ENCODE measurements at regions not wholly inside any gene's neighbourhood (a gene's known extent, or its start where the extent isn't known, plus 50 kb on each side); places are given as distances from the start of the nearest gene placed in this dataset.
A peak's percentile ranks its signal among the peaks of the same experiment; 100 is the strongest.

DNA sequence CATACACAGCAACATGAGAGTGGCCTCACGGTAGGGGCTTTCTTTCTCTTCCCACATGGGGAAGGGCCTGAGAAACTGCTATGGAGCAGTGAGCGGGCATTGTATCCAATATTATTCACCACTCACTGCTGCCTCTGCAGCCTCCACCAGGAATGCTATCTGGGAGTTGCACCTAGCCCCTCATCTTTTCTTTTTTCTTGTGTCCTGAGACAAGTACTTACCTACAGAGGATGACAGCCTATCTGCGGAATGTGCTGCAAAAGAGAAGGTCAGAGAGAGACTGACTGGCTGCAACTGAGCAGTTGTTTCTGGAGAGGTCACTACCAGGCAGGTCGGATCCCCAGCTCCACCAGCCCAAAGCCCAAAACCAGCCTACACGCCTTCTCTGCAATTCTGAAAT is 52.1 kb upstream of the HTATIP2 start:
- DNase-seq, result no peak

DNA sequence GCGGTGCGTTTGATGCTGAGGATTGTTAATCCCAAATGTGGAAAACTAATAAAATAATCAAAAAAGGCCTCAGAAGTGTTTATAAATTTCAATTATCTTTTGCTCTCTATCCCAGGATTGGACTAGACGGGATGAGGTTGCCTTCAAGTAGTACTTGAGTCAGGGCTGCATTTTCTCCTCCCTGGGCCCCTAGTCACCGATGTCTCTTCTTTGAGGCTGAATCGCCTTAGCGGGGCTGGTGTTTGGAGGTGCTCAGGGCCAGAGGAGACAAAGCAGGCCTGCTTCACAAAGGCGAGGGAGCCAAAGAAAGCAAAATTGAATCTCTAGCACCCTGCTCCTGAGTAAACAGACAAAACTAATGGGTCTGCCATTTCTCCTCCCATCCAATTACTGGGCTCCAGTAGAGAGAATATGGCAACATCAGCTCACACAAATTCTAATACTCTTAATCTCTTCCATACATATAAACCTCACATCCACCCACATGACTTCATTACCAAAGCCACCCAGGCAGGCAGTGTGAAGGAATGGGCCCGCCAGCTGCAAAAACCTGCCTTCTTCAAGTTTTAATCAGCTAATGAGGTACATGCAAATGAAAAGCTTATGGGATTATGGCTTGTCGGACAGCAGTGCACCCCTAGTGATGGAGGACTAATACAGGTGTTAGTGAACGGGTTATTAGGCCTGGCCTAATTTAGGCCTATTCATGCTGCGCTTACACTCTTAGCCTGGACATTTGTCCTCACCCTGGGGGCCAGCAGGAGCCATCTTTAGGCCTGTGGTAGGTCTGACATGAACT is 52.7 kb upstream of the HTATIP2 start:
- DNase-seq, result peak; percentile 65

DNA sequence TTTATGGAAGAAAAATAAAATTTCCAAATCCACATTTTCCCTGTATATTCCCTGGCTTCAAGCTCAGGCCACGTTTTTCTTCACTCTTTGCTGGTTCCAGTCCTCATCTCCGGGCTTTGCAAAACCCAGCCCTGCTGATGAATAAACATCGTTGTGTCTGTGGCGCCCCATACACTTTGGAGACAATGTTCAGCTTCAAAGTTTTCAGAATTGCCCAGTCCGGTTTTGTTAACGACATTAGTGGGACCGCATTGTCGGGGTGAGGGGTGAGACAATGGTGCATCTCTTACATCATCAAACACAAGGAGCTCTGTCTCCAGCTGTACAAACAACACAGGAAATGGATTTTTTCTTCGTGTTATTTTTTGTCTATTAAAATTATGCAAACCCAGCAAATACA is 53.4 kb upstream of the HTATIP2 start:
- DNase-seq, result peak; percentile 44

DNA sequence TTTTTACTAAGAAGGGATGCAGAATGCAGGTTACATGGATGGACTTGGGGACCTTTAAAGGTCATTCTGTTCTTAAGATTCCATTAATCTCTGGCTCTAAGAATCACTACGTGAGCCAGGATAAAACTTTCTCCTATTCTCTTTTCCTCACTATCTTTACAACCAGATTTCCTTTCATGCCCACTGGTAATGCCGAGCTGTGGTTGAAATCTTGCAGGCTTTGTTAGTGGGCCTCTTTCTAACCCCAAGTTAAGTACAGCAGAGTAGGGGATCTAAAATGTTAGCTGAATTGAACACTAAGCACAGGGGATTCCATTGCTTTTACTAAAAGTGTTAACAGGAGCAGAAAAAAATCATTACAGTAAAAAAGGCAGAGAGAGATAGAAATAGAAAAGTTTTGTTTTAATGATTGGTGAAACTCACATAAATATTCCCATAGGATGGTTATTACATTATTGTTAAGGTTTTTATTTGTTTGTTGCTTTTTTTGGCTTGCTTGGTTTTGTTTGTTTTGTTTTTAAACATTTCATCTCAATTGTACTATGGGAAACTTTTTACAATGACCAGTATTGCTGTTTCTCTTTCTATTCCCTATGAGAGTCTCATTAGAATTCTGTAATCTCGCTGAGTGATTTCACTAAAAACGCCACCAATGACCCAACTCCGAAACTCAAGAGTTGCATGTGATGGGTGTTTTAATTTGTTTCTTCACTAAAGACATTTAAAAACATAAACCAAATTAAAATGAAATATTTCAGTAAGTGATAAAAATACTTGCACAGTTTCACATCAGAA is 54.1 kb upstream of the HTATIP2 start:
- DNase-seq, result no peak

DNA sequence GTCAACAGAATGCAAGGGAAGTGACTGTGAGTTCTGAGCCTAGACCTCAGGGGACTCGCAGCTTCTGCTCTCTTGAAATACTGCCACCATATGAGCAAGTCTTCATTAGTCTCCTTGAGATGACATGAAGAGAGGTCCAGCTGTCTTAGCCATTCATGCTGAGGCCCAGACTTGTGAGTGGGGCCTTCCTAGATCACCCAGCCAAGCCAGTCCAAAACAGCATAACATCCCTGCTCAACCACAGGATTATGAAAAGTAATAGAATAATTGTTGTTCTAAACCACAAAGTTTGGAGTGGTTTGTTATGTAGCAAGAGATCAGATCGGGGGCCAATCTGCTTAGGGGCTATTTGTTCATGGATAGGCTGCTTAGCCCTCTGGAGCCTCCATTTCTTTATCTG is 54.9 kb upstream of the HTATIP2 start:
- no peak for DNase-seq

DNA sequence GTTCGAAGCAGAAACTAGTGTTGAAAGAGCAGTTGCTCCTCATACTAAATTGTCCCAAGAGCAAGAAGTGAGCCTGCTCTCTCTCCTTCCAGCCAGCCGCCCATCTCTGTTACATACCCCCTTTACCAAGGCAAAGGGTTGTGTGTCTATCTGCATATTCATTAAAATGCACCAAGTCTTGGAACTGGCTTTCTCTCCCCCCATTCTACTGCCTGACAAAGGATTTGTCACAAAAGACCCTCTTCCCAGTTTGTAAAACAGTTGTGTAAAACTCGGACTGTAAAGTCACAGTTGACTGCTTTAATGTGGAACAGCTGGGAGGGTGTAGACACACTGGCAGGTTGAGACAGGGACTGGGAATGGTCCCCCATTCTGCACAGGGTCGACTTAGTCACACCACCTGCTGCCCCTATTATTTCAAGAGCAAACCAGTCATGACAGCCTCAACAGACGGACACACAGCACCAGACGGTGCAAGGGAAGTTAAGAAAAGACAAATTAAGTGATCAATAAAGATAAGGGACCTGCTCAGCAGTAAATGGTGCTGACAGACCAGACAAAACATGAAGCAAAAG is 60.0 kb upstream of the HTATIP2 start:
- DNase-seq, result peak; percentile 87

DNA sequence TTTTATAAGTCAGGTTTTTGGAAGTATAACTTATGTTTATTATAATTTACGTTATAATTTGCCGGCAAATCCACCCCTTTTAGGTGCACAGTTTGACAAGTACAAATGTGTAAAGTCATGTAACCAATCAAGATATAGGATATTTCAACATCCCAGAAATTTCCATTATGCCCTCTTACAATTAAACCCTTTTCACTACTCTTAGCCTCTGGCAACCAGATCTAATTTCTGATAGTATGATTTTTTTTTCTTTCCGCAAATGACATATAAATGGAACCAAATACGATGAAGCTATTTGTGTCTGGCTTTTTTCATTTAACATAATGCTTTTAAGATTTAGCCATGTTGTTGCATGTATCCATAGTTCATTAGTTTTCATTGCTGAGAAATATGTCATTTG is 69.5 kb upstream of the HTATIP2 start:
- no peak for DNase-seq

DNA sequence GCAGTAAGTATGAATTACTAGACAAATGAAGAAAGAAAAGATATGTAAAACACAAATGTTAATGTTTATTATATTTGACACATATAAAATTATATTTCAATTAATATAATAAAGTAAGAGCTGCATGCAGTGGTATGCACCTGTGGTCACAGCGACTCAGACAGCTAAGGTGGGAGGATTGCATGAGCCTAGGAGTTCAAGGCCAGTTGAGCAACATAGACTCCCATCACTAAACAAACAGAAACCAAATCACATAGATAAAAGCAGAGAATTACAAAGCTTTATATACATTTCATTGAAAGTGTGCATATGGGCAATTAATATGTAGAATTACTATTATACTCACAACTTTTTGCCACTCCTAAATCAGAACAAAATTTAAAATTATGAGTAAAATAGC is 70.0 kb upstream of the HTATIP2 start:
- no peak for DNase-seq

DNA sequence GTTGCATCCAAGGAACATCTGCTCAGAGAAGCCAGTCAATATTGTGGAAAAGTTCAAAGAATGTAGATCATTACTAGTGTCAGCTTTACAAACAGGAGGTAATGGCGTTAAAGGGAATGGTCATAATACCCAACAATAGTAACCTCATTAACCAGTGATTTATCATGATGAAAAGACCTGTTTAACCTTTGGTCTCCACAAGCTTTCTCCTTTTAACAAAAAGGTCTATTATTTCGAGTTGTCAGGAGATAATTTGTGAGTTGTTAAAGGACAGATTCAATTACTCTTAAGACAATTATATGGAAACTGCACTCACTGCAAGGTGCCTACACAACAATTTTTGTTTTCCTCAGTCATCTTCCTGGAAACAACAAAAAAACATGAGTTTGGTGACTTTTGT is 73.8 kb upstream of the HTATIP2 start:
- DNase-seq, result peak; percentile 96

DNA sequence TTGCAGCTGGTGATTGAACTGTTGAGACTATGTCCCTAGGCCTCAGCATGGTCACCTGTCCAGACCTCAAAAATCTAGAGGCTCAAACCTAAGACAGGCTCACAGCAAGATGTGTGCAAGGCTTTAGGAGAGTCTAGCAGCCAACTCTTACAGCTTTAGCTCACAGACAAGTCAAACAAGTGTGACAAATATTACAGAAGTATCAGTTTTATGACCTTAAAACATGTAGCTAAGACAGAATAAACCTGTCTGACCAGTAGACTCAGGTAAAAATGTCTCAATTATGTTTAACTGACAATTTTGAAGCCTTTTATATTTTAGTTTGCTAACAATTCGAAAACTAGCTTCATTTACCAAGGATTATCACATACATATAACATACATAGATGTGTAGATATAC is 80.0 kb upstream of the HTATIP2 start:
- DNase-seq, result no peak

DNA sequence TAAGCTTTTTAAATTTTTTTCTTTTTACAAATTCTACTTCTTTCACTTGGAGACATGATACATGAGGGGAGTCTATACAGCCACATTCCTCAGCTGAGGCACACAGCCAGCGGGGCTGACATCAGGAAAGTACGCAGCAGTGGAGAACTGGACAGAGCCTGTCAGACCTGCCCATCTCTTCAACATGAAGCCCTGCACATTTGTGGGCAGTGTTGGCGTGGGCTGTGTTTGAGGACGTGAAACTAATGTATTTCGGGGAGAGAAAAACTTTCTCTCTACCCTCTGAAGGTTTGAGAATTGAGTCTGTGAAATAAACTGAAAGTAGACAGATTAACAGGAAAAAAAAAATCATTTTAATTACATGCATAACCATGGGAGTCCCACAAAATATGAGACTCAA is 84.8 kb upstream of the HTATIP2 start:
- DNase-seq, result no peak

DNA sequence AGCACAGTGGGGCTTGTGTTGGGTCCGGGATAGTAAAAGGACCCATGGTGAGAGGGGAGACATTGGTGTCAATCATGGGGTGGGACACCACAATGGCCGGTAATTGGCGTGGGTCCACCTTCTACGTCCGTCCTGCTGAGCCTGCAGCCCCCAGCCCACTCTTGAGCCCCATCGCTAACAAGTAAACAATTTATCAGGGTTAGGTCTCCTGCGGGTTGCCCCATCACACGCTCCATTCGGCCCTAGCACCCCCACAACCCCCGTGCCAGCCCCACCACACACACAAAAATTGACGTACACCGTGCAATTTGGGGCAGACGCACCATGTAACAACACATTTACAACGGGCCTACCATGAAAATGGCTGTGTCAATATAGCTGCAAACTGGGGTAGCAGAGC is 86.5 kb upstream of the HTATIP2 start:
- no peak for DNase-seq

DNA sequence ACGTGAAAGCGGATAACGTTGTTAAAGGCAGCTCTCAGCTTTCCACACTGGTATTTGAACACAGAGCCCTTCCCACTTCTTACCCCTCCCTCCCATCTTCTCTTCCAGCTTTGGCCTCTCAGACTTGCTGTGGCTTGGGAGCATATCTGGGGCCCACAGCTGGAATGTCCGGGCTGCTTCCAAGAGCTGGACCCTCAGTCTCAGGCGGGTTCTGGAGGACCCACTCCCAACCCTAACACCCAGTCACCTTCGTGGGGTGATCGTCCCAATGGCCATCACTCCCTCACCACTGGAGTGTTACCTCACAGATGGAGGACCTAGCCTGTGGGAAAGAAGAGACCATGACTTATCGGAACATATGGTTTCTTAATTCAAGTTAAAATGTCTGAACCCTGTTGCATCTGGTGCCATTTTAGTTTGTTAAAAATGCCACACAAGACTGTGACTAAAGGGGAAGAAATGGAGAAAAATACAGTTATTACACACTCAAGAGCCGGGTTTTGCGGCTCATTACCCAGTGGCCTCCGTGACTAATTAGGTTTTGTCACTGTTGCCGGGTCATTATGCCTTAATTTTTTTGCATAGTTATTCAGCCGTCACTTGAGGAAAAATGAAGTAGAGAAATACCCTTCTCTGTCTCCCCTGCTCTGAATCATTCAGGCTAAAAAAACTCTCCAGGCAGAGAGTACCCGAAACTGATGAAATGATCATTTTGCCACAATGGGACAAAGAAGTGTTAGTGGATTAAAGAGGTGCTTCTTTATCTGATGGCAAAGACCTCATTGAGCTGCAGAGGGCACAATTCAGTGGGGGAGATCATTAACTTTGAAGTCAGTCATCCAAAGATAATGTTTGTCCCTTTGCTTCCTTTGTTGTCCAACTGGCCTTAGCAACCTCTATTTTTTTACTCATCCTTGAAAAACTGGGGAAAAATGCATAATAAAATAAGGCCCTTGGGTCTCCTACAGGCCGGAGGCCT is 87.2 kb upstream of the HTATIP2 start:
- DNase-seq, result no peak

DNA sequence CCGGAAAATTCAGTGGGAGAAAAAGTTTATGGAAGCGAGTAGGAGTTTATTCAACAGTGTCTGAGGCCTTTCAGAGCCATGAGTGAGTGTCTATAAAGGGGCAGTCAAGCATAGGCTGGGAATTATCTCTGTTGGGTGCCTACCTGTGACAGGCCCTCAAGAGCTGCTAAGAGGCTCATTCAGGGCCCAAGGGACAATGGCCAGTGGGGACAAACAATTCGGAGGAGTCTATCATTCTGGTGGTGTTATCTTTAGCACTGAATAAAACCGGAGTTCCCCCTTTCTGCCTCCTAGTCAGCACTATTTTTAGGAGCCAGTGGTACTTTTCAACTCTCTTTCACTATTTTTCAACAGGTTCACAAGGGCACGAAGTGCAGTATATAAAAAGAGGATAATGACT is 89.5 kb upstream of the HTATIP2 start:
- DNase-seq, result peak; percentile 88

DNA sequence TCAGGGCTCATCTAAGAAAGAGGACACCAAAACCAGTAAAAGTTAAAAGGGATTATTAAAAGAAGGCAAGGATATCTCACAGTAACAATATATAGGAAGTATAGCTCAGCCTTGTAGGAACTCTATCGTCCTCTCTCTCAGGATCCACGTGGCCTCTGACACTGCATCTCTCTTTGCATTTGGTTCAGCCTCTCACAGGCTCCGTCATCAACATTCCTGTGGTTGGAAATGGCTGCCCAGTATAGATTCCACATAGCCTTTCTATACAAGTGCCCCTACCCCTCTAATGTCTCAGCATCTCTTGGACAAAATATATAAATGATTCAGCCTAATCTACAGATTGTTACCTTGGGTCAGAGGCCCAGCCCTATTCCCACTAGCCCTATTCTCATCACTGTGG is 101.3 kb upstream of the DBX1 start:
- no peak for DNase-seq

DNA sequence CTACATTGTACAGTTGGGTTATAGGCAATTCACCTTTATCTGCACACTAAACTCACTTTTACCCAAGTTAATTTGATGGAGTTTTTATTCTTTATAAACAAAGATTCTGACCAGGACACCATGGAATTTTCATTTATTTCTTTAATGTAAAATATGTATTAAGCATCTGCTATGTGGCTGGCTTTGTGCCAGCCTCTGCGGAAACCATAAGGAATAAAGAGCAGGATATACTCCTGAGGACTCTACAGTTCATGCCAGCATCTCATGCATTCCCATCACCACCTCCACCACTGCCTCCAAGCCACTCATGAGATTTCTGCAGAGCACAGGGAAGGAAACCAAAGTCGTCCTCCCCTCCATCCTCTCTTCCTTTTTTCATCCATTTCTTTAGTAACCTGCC is 100.0 kb upstream of the DBX1 start:
- DNase-seq, result peak; percentile 48

DNA sequence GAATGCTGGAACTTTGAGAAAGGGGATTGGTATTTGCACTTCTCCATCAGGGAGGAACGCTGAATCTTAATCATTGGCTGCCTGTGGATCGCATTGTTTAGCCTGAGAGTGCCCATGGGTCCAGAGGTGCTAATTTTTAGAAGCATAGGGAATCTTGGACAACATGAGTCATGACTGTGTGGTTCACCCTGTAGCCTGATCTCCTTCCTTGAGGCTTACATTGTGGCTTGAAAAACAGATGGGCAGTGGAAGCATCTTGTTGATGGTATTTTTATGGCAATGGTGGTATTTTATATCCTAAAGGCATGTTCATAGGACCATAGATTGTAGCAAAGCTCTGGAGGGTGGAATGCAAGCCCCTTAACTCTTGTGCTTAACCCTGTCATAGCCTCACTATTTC is 99.2 kb upstream of the DBX1 start:
- no peak for DNase-seq

DNA sequence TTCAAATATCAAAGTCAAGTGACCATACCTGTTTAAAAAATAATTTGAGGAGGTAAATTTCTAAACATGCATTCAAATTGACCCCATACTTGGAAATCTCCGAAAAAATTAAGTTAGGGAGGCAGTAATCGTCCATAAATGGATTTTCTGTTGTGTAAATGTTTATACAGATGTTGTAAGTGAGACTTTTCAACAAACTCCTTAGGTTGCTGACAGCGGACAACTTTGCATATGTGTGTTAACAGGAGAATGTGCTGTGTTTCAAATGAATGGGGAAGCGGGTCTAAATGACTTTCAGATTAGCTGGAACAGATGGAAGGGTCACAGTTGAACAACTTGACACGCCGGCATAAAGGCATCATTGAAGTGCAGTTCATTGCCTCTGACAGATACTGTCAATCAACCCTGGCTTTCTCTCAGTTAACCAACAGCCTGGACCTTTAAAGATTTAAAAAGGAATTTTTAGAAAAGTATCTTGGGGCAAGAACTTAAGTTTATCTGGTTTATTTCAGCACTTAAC is 98.2 kb upstream of the DBX1 start:
- peak; percentile 77 for DNase-seq

DNA sequence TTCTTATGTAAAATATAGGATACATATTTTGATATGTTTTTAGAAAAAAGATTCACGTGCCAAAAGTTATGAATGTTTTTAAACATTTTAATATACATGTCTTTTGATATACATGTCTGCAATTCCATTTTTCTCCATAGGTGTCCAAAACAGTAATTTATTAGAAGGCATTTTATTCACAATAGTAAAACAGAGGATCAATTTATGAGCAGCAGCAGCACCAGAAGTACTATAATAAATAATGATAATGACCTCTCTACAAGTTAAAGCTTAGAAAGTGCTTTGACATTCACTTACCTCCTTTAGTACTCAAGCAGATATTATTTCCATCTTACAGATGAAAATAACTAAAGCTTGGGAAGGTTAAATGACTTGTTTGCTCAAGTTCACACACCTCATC is 96.7 kb upstream of the DBX1 start:
- DNase-seq, result no peak

DNA sequence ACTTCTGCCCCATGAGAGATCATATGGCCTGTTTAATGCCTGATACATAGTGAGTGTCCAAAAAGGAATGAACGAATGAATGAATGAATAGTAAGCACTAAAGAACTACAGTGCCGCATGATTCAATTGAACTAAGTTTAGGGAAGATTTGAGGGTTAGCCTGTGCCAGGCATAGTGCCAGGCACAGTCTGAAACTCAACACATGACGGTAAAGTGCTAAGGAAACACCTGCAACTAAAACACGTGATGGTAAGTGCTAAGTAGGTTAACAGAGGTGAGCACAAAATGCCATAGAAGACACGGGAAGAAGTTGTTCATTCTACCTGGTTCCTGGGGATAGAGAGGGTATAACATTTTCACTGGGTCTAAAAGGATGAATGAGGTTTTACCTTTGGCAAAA is 93.5 kb upstream of the DBX1 start:
- no peak for DNase-seq

DNA sequence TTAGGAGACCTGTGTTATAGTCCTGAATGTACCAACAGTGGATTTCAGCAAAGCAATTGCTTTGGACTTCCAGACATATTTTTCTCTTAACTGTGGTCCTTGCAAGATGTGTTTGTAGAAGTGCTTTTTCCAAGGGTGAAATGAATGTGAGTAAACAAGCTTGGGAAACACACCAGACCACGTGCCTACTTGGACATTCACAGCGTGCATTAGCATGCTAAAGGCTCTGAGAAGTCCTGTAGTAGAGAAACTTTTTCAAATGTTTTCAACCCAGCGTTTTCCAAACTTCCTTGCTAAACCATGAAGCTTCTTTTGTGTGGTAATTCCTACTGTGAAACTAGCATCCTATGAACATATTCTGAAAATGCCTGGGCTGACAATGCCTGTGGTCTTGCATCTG is 91.2 kb upstream of the DBX1 start:
- no peak for DNase-seq

DNA sequence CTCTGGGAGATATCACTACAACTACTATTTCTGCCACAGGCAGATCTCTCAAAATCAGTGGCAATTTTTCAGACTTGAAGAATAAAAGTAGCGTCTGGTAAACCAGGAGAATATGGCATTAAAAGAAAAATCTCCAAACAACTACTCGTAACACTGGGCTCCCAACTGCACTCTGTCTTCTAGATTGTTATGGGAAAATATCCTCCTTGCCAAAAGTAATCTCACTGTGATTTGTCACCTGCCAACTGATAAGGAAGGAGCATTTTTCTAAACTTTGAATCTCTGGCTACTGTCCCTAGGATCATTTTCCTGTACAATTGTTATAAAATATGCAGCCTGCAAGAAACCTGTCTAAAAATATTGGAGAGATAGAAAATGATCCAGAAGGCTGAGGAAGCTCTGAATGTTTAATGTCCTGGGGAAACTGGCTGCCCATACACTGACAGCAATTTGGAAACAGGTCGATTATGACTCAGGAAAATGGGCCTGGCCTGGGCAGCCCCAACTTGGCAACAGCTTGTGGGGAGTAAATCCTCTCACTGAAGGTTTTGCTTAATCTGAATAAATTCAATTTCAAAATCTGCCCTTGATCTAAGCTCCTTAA is 90.5 kb upstream of the DBX1 start:
- no peak for DNase-seq

Measured in NCI-H69 (cell line).